DOHH2 (cell line): ENCODE measurements at regions not wholly inside any gene's neighbourhood (a gene's known extent, or its start where the extent isn't known, plus 50 kb on each side); places are given as distances from the start of the nearest gene placed in this dataset.

Experiments used
- EZH2phosphoT487 ChIP-seq: fragments of 200-600 bp; sonication (generic); IDR thresholded peaks from 2 replicates; pipeline ENCODE4 v1.6.1; 2017; ENCODE audit warnings: borderline replicate concordance, mild to moderate bottlenecking, antibody characterized with exemption, low read length, moderate library complexity, mixed read lengths
- TF ChIP-seq, protein P1 (sequence below): fragments of 200-600 bp; sonication (generic); IDR thresholded peaks from one replicate; pipeline ENCODE4 v1.5.1; 2014; ENCODE audit warnings: antibody characterized with exemption, mild to moderate bottlenecking, low read depth, low read length; ENCODE audit not compliant: poor library complexity, severe bottlenecking

DNA sequence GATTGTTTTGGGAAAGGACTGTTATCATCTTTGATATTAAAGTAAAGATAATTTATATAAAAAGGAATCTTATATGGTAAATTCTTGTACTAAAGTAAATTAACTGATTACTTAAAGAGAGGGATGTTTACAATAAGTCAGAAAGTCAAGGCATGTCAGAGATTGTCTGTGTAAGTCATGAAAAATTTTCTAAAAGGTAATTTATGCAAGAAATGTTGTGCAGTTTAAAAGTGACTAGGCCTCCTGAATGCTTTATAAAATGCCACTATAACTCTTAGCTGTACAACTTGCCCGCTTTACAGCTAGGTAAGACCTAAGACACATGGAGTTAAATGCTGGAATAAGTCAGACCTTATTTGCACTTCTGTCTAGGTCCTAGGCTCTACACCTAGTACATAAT, 692.9 kb downstream of the GBE1 start:
- TF ChIP-seq, protein P1, sequence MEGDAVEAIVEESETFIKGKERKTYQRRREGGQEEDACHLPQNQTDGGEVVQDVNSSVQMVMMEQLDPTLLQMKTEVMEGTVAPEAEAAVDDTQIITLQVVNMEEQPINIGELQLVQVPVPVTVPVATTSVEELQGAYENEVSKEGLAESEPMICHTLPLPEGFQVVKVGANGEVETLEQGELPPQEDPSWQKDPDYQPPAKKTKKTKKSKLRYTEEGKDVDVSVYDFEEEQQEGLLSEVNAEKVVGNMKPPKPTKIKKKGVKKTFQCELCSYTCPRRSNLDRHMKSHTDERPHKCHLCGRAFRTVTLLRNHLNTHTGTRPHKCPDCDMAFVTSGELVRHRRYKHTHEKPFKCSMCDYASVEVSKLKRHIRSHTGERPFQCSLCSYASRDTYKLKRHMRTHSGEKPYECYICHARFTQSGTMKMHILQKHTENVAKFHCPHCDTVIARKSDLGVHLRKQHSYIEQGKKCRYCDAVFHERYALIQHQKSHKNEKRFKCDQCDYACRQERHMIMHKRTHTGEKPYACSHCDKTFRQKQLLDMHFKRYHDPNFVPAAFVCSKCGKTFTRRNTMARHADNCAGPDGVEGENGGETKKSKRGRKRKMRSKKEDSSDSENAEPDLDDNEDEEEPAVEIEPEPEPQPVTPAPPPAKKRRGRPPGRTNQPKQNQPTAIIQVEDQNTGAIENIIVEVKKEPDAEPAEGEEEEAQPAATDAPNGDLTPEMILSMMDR: no peak
- no peak for TF ChIP-seq EZH2phosphoT487
